ENCODE measurements at regions not wholly inside any gene's neighbourhood (a gene's known extent, or its start where the extent isn't known, plus 50 kb on each side); places are given as distances from the start of the nearest gene placed in this dataset.

- TF ChIP-seq CTCF (IDR thresholded peaks at IDR 0.05) (no peak), POLR2A (IDR thresholded peaks at IDR 0.05) (no peak)
Measured at GRCh38 chr3:5840056-5840455, 652.5 kb downstream of the EDEM1 start.

Data from Peyer's patch (tissue), 4 donors.